HG02973 (cell line): ENCODE measurements at regions not wholly inside any gene's neighbourhood (a gene's known extent, or its start where the extent isn't known, plus 50 kb on each side); places are given as distances from the start of the nearest gene placed in this dataset.
A peak's percentile ranks its signal among the peaks of the same experiment; 100 is the strongest.
"Not testable (repeated sequence)": the region's sequence is repeated elsewhere in the genome, so short reads cannot be mapped to it uniquely, and the experiment has no call there.

Experiments used
- ATAC-seq: cut with Tn5 transposase; IDR thresholded peaks from one replicate; pipeline ENCODE4 v1.9.1; 2021; ENCODE audit warnings: moderate library complexity; ENCODE audit not compliant: unreplicated experiment

DNA sequence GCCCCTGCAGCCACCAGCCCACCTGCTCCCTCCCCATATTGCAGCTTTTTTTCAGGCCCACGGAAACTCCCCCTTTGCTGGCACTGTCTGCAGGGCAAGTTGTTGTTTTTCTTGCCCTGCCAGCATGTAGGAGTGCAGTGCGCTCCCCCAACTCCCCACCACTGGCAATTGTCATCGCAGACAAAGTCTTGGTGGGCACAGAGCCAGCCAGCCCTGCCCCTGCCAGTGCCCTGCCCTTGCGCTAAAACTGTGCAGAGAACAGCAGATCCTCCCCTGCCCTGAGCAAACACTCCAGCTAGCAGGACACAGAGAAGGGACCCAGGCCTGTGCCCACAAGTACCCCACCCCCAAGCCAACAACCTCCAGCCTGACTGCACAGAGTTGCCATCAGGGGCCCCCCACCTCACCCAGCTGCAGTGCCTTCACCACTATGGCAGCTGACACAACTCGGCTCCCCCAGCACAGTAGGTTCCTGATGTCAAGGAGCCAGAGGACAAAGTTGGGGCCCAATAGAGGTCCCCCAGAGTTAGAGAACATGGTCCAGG lies 158.1 kb upstream of the ARHGAP42 start:
- no peak for ATAC-seq

DNA sequence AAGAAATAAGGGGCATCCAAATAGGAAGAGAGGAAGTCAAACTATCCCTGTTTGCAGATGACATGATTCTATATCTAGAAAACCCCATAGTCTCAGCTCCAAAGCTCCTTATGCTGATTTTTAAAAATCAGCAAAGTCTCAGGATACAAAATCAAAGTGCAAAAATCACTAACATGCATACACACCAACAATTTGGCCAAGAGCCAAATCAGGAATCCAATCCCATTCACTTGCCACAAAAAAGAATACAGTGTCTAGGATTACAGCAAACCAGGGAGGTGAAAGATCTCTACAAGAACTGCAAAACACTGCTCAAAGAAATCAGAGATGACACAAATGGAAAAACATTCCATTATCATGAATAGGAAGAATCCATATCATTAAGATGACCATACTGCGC lies 155.8 kb upstream of the ARHGAP42 start:
- ATAC-seq, result not testable (repeated sequence)

DNA sequence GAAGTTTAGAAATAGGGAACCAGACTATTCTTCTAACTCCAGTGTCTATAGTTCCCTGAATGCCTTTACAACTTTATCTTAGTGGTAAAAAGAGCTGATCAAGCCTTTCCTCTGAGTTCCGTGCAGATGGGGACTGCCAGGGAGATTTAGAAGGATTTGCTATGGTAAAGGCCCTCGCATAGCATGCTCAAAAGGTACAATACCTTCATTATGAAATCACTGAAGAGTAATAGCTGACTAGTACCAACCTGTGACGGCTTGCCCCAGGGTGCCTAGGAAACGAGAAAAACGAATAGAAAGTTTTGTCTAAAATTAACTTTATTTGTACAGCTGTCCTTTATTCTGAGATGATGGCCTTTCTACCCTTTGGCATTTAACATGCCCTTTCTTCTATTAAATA lies 150.1 kb upstream of the ARHGAP42 start:
- ATAC-seq, result no peak

DNA sequence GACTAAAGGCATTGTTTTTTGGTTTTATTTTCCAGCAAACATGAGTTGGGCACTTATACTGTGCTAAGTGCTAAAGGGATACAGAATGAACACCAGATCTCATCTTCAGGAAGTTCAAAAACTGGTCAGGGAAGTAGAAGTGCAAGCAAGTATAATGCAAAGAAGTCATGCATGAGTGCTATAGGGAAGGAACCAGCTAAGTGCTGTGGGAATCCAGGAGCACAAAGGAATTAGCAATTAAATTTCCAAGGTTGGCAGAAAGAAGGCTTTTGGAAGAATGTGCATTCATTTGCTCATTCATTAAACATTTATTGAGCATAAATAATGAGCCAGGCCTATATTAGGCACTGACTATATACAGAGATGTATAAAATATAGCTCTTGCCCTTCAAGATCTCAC lies 143.7 kb upstream of the ARHGAP42 start:
- no peak for ATAC-seq

DNA sequence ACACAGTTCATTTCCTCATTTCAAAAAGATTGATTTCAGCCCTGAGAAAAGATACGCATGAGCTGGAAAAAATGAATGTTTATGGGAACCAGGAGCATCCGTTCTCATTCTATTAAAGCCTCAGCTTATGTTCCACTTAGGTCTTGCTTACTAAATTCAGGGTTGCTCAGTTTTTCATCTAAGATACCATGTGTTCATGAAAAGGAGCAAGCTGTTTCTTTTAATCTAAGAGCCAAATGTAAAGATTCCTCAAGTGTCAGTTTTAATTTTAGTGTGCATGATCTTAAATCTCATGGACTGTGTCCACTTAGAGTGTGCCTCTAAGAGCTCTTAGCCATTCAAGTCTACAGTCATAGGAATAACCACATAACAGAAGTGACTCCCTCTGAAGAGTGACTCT lies 141.5 kb upstream of the ARHGAP42 start:
- ATAC-seq, result no peak

DNA sequence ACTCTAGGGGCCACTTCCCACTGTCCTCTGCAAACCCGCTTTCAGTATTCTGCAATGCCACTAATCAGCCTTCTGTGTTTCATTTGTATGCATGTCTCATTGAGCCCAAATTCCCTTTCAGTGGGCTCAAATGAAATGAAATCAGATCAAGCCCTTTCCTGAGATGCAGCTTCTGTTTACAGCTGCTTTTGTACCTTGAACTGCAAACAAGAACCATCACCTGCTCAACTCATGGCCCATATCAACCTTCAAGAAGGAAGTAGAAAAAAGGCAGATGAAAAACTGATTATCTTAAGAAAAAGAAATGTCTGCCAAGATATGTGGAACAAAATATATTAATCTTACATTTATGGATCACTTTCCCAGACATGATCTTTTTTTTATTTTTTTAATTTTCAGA lies 141.1 kb upstream of the ARHGAP42 start:
- ATAC-seq, result no peak

DNA sequence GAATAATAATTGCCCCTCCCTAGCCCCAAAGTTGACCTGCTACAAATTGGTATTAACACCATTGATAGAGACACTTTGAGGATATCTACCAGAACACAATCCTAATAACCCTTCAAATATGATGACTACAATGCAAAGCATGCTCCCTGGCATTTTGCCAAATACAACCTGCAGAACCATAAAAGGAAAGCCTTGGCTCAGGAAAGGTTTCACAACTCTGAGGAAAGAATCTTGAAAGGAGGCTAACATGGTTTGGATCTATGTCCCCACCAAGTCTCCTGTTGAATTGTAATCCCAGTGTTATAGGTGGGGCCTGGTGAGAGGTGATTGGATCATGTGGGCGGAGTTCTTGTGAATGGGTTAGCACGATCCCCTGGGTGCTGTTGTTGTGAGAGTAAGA lies 140.4 kb upstream of the ARHGAP42 start:
- ATAC-seq, result no peak

DNA sequence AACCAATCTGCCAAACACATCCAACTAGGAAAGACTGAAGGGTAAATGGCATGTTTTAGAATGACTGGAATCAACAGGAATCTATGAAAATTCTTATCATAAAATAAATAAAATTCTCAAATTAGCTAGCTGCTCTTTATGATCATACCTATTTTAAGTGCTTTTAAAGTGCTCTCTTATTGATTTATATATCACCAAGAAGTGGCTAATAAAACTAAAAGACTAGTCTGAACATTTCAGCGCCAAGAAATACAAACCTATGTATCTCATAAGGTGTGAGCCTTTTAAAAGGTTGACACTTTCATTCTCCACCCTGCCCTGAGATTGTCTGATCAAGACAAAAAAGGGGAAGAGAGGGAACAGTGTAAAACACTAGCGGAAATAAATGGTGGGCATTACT lies 136.8 kb upstream of the ARHGAP42 start:
- ATAC-seq, result no peak

DNA sequence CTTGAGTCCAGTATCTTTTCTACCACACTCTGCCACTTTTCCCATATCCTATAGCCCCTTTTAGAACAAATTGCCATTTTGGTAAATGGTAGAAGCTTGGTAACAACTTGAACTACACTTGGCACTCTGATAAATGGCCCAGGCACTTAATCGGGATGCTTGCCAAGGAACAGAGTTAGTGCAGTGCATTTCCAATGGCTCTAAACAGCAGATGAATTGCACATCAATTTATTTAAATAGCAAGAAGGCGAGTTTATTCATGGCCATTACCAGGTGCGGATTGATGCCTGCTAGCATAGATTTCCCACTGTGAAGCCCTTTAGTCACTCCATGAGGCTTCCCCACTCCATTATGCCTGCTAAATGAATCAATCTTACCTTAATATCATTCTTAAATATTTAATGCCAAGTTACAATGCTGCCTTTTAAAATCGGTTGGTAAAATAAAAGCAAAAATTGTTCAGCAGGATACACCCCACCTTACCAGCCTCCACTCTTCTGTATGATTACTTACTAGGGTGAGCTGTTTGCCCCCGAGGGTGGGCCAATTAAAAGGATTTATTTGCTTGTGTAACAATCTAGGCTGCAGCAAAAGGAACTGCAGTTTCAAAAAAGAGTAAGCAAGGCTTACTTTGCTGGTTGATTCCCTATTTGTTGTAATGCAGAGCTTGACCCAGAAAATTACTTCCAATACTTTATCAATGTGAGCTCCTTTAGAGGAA lies 136.0 kb upstream of the ARHGAP42 start:
- no peak for ATAC-seq

DNA sequence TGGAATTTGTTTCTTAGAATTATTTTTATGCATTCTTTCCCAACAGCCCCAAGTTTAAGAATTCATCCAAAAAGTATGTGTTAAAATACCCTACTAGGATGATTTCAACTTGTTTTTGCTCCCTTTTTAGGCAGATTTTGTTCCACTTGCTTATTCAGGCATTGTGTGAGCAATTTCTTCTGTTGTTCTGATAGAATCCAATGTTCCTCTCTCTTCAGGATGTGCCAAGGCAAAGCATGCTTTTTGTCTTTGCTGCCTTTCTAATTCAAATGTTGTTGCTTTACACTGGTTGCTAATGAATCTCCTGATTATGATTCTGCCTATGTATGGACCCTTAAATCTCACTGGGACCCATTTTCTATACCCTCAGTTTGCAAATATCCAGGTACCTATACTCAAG lies 131.2 kb upstream of the ARHGAP42 start:
- ATAC-seq, result no peak

DNA sequence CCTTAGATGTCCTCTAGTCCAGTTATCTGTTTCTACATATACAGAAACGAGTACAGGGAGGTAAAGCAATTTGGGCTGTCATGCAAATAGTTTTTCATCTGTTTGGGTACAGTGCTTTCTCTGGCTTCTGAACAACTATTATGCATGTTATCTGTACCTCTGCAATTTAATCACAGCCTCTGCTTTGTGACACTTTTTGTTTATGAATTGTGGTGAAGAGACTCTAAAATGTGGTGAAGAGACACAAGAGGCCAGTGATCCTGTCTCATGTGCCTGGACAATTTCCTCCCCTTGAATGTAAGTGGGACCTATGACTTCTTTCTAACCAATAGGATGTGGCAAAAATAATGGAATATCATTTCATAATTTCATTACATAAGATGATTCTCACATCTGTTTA lies 130.3 kb upstream of the ARHGAP42 start:
- ATAC-seq, result no peak

DNA sequence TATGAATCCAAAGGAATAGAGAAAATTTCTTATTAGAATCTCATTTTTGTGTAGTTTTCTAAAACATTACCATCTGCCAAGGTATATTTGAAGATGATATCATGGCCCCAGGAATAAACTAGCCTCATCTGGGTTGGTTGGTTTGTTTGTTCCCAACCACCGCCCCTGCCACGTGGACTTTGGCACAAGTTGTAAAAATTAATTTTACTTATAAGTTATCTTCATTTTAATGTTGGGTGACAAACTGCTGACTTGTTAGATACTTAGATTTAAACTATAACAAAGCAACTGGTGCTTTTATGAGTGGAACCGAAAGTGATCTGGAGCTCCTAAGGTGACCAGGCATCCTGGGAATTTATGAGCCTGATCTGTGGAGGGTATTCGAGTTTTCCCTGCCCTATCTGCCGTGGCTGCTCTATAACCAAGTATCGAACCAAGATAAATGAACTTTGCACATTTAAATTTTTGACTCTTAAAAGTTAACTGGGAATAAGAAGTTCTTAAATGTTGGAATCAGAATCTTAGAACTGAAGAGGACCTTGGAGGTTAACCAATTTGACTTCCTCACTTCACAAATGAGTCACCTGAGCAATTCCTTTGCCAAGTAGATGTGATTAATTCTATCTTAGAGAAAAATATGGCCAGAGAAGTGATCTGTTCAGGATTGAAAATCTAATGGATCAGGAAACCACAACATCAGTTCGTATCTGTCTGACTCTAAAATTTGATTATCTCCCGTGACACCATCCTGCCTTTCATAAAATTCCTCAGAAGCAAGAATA lies 129.1 kb upstream of the ARHGAP42 start:
- ATAC-seq, result no peak

DNA sequence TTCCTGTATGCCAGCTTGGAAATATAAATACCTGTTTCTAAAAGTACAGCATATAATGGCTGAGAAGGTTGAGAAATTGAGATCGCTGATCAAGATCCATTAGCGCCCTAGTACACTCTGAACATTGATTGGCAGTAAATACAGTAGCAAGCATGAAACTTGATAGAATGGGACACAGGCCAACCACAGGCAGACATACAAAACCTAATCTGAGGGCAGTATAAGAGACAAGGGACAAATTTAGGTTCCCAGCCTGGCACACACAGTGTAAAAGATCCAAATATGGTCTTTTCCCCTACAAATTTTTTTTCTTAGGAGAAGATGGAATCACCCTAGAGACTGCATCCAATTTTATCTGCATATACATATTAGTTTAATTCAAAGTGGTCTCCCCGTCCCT lies 126.5 kb upstream of the ARHGAP42 start:
- ATAC-seq, result no peak

DNA sequence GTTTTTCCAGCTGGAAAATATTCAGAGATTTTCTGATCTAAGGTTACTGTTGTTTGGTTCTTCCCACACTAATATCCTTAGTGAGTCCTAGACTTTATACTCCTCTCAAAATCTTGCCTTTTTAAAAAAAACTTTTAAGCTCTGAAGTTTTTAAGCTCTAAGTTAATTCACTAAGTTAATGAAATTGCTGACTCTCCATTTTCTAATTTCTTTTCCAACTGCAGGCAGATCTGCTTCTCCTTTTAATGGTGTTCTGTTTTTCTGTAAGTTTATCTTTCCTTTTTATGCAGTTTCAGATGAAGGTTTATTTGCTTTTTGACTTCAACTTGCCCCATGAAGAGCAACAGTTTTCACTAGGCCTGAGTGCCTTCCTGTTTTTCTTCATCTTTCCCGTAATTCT lies 125.8 kb upstream of the ARHGAP42 start:
- no peak for ATAC-seq

DNA sequence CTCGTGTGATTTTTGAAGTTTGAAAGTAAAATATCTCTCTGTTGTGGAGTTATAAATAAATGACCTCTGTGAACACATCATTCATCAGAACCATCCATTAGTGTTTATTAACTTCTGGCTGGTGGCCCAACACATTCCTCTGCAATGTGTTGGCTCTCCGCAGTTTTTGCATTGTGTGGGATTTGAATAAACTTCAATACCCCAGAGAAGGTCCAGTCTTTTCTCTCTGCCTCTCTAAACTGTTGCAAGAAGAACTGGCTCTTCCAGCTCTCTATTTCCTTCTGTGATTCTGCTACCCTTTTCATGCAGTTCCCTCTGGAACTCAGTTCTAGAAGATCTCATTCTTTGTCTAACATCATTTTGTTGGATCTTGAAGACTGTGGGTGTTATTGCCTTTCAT lies 125.0 kb upstream of the ARHGAP42 start:
- no peak for ATAC-seq

DNA sequence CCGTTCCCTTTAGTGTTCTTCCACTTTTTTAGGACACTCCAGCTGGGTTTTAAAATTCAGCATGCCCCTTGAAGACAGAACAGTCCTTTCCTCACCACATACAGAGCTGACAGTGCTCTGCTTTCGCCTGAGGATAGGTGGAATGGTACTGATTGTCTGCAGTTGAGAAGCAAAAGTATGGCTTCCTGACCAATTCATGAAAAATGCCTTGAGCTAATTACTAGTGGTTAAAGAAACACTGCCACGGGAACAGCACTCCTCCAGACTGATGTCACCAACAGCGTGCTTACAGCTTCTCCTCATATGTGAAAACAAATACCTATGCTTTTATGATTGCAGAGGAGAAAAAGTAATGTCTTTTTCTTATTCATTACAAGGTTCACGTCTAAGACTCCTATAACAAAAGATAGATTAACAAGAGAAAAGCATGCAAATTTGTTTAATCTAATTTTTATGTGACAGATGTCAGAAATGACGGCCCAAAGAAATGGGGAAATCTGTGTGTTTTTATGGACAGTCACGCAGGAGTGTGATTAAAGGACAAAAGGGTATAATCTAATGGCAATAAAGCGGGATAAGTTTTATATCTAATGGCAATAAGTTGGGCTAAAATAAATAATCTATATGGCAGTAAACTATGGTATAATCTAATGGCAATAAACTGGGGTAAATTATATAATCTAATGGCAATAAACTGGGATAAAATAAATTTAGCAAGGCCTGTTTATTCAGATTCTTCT lies 123.4 kb upstream of the ARHGAP42 start:
- ATAC-seq, result no peak

DNA sequence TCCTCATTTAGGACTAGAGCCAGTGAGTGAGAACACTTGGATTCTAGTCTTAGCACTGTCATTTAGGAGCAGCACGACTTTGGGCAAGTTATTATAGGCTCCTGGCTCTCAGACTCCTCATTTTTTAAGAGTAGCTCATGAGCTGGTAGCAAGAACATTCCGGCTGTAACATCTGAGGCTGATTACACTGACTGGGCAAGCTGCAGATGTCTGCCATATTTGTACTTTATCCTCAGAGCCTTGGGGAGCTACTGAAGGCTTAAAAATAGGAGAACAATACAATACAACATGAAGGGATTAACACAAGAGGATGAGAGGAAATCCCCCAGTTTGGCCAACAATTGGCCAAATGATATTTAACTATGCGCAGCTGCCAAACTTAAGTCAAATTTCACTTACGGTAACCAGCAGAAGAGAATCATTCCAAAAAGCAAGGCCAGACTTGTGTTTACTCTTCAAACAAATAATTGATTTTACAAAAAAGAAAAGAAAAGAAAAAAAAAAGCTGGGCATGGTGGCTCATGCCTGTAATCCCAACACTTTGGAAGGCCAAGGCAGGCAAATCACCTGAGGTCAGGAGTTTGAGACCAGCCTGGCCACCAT lies 113.1 kb upstream of the ARHGAP42 start:
- ATAC-seq, result no peak

DNA sequence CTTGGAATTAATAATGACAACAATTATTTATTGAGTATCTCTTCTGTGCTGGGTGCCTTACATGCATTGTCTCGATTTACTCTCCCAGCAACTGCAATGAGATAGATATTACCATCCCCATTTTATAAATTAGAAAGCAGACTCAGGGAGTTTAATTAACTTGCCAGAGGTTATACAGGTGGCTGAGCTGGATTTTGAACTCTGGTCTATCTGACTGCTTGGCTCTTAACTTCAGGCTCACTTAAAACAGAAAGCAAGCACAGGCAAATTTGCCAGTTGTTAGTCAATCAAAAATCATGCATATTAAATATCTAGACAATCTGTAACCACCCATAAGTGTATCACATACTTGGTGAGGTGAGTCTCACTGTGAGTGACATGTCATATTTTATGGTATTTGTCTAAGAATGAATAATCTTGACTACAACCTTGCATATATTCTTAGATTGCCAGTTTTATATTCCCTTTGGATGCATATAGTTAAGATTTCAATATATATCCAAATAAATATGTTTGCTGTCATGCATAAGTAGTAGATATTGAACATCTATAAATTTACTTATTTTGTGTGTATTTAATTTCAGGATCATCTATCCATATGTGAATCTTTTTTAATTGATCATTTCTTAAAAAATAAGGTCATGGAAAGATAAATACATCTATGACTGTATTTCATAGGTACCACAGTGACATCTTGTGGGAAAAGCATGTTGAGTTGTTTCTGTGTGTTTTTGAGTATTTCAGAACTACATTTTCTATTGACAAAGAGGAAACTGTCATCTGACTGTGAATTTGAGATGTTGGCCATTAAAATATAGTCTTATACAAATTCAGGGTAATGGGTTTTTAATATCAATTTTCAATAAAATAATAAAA lies 112.0 kb upstream of the ARHGAP42 start:
- no peak for ATAC-seq

DNA sequence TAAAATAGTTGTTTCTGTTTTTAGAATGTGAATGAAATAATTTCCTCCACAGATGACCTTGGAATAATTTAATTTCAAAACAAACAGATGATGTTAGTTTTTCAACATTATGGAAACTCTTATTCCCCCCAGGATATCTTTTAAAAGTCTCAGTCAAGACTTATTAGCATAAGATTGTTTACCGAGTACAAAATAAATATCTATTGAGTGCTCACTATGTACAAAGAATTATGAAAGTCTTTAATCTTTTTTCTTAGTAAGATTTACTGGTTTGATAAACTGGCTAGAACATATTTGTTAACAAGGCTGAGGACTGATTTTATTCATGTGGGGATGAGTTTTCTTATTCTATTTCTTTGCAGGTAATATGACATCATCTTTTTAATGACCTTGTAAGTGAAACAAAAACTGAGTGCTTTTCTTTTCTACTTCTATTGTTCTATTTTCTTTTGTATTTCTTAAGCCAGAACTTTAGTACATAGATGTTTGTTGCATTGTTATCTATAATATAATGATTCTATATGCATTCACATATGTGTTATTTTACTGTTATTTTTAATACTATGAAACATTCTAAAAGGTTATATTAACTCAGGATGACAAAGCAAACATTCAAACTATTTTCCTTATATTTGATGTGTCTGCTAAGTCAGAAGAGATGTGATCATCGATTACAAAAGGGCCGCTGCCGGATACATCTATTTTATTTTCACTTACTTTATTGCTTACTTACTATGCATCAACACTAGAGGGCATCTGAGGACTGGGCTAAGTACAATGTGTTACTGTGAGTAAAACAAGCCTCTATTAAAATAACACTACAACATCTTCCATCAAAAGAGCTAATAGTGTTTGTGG lies 111.0 kb upstream of the ARHGAP42 start:
- peak; percentile 85 for ATAC-seq

DNA sequence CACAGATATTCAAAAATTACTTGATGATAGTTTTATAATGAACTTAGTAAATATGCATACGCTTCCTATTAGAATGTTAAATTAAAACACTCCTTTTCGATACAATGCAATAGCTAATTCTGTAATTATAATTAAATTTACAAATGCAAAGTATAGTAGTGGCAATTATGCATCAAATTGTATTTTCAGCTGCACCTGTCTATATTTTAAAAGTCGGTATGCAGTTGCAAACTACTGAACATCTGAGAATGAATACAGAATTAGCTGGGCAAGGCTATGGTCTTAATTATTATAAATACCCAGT lies 110.4 kb upstream of the ARHGAP42 start:
- ATAC-seq, result no peak
